GM18520 (cell line): ENCODE measurements at regions not wholly inside any gene's neighbourhood (a gene's known extent, or its start where the extent isn't known, plus 50 kb on each side); places are given as distances from the start of the nearest gene placed in this dataset.
"Not testable (repeated sequence)": the region's sequence is repeated elsewhere in the genome, so short reads cannot be mapped to it uniquely, and the experiment has no call there.

Source experiments
- ATAC-seq: cut with Tn5 transposase; IDR thresholded peaks from one replicate; pipeline ENCODE4 v1.9.1; 2021; ENCODE audit not compliant: unreplicated experiment

GRCh38 chr11:13134886-13135285 lies 125.8 kb downstream of the RASSF10 start:
- ATAC-seq, result no peak

GRCh38 chr11:13135385-13136271 lies 126.5 kb downstream of the RASSF10 start:
- no peak for ATAC-seq

- ATAC-seq, result no peak
Observed at GRCh38 chr11:13136272-13136596, 127.1 kb downstream of the RASSF10 start.

DNA sequence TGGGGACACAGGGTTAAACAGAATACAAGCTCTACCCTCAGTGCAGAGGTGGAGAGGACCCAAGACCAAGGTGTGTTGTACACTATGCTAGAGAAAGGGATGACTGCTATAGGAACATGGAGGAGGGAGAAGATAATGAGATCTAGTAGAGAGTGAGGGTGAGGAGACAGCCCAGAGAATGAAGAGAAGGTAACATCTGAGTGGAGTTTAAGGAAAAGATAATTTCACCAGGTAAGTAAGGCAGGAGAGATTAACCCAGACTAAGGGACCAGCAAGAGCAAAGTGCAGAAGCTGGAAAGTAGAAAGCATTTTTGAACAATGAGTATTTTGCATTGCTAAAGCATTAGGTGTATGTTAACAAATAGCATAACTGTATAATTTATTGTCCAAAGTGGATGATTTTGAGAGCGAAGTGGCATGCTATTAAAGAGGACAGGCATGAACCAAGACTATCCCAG lies 128.8 kb downstream of the RASSF10 start:
- ATAC-seq, result no peak

- ATAC-seq, result not testable (repeated sequence)
Observed at GRCh38 chr11:13139085-13139484, 130.0 kb downstream of the RASSF10 start.

DNA sequence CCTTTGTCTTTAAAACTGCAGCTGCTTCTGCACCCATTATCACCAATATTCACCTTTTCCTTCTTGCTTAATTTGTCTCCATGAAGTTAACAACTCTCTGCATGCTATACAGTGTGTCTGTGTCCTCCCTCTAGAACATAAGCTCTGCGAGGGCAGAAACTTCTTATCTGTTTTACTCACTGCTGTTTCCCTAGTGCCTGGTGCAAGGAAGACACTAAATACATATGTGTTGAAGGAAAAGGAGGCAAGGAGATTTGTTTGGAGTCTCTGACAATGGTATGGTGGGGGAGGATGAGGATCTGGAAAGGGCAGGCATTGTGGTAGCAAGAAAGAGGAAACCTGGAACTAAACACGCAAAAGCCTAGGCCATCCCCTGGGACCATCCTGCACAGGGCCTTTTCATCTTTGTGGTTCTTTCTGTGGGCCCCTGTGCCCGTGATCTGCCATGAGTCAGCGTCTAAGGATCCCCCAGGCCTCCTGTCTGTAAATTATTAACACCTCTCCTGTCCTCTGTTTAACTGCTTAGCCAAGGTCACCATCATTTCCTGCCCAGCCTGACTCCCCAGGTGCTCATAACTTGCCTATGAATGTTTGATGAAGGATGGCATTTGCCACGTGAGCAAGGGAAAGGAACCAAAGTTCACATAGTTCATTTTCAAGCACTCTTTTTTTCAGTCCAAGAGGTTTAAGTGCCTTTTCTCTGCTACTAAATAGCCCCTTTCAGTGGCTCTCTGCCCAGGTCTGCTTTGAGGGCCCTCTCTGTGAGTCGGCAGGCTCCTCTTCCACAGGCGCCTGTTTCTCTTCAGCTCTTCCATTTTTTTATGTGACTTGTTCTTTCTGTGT lies 131.1 kb downstream of the RASSF10 start:
- peak; percentile 67 for ATAC-seq

DNA sequence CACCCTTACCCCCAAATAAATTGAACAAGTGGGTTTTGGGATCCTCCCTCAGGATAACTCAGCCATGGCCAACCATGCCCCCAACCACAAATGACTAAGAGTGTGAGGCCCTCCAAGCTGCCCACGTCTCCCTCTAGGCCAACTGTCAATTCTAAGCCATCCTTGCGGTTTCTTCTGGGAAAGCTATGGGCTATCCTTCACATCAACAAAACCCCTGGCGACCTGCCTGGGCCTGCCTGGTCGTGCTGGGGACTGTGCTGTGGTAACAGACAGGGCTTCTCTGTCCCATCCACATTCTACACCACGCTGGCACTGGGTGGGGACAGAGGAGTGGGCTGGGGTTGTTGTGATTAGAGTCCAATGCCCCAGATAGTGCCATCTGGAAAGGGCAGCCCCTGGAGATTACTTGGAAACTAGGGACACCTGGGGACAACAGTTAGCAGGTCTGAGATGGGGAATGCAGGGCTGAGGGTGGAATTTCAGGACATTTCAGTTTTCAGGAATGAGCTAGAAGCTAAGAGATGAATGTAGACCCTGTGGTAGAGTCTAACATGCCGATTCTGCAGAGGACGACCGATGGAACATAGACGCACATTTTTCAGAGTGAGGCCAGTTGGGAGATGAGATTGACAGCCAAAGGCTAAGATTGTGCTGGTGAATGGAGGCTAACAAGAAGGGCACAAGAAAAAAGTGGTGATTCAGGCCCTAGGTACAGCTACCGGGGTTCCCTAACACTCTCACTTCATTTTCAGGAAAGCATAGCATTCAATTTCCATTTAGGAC lies 131.9 kb downstream of the RASSF10 start:
- no peak for ATAC-seq

DNA sequence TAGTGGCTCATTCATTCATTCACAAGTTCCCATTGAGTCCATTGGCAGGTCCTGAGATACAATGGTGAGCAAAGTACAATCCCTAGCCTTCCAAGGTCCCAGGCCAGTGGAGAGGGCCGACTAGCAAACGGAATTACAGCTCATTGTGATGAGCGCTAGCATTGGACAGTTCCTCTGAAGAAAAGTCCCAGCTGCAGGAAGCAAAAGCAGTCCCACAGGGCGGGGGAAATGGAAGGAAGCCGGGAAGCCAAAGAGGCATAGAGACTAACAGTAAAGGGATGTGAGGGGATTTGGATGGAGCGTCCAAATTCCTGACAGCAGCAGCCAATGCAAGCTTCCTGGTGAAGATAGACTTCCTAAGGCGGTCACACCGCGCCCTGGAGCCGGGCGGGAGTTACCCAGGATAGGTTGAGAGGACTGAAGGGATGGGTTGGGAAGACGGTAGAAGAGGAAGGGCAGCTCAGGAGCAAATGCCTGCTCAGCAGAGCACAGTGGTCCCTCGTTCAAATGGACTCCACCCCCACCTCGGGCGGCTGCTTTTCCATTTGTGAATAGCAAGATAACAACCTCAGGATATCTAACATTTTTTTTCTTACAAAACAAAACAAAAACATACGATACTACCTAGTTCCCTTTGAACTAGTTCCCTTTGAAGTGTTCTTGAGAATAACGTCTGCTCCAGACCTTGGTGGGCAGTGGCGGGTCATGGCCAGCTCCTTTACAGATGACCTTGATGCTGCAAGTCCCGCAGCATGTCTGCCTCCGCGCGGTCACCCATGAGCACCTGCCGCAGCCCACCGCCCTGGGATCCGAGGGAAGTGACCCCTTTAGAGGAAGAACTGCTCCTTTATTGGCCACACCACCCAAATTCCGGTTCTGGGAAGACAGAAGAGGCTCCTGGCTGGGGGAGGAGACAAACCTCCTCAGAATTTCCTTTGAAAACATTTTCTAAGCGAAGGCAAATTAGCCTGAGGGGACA lies 132.9 kb downstream of the RASSF10 start:
- no peak for ATAC-seq

GRCh38 chr11:13143486-13144297 lies 133.9 kb upstream of the BMAL1 start:
- no peak for ATAC-seq

GRCh38 chr11:13145461-13145860 lies 132.1 kb upstream of the BMAL1 start:
- no peak for ATAC-seq

- no peak for ATAC-seq
Observed at GRCh38 chr11:13149991-13150390, 127.6 kb upstream of the BMAL1 start.

DNA sequence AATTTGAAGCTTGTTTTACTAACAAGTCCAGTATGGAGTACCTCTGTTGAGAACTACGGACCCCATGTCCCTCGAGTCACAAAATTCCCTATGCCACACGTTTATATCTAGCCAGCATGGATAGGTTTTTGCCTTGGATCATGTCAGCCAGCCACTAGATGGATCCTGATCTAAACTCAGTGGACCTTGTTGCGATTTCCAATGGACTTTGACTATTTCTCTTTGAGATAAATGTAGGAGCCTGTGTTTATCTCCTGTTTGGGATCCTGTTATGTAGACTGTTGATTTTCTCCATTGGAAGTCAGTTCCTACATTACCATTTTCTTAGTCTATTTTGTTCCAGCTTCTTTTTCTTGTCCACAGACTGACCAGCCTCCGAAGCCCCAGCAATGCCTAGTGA lies 127.1 kb upstream of the BMAL1 start:
- ATAC-seq, result no peak

GRCh38 chr11:13152264-13152663 lies 125.3 kb upstream of the BMAL1 start:
- ATAC-seq, result no peak

GRCh38 chr11:13152736-13153541 lies 124.7 kb upstream of the BMAL1 start:
- no peak for ATAC-seq

DNA sequence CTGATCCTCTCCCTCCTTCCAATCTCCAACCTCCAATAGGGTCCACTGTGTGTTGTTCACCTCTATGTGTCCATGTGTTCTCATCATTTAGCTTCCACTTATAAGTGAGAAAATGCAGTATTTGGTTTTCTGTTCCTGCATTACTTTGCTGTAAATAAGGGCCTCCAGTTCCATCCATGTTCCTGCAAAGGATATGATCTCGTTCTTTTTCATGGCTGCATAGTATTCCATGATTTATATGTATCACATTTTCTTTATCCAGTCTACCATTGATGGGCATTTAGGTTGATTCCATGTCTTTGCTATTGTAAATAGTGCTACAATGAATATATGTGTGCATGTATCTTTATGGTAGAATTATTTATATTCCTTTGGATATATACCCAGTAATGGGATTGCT lies 123.2 kb upstream of the BMAL1 start:
- not testable (repeated sequence) for ATAC-seq

- ATAC-seq, result no peak
Observed at GRCh38 chr11:13160346-13160745, 117.2 kb upstream of the BMAL1 start.

DNA sequence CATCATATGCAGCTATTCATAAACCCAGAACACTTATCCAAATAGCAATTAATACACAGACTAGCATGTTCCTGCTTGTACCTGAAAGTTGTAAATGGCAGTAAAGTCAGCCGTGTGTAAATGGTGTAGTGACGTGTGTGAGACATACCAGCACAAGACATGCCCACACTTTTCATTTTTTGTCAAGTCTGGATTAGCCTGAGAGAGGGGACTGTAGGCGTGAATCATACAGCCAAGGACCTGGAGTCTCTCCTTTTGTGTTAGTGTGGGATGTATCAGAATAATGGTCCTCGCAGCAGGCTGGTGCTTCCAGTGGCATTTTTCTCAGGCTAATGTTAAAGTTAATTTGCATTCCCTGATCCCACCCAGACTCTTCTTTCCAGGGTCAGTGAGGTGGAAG lies 116.8 kb upstream of the BMAL1 start:
- ATAC-seq, result no peak

- ATAC-seq, result no peak
Observed at GRCh38 chr11:13163158-13163557, 114.4 kb upstream of the BMAL1 start.
